ENCODE measurements at regions not wholly inside any gene's neighbourhood (a gene's known extent, or its start where the extent isn't known, plus 50 kb on each side); places are given as distances from the start of the nearest gene placed in this dataset.
"Not testable (repeated sequence)": the region's sequence is repeated elsewhere in the genome, so short reads cannot be mapped to it uniquely, and the experiment has no call there.

DNA sequence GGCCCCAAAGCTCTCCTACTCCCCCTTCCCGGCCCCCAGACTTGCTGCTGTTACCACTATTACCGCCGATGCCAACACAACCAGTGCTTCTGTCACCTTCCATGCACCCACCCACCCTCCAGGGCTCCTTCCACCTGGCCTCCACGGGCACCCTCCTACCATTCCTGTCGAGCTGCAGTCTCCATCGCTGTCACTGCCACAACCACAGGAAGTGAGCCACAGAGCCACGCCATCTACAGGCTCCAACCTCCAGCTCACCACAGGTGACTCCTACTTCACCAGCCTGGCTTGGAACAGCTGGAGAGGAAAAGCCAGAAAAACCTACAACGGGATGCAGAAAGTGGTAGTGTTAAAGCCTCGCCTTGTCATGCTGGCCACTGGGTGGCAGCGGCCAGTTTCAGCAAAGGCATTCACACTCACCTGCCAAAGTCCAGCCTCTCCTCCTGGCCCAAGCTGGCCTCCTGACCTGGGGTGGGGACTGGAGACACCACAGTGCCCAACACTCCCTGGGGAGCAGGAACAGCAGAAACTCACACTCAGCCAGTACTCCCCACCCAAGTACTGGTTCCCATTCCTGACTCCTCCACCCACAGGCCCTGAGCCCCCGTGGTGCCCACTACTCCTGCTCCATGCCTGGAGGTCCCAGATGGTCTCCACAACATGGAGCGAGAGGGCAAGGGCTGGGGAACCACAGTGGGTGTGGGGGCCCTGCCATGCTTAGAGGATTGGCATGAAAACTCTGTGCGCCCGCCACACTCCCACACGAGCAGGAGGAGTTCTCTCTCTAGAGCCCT is 66.5 kb upstream of the THOC3 start:
- TF ChIP-seq GLIS3, ESRRG, ZNF8 (CRISPR knock-in tag; IDR thresholded peaks at IDR 0.05): not testable (repeated sequence)

Measured in SK-N-SH treated with all-trans-retinoic acid at 6 μM for 48 hours (cell line).